NCI-H774 (cell line): ENCODE measurements at regions not wholly inside any gene's neighbourhood (a gene's known extent, or its start where the extent isn't known, plus 50 kb on each side); places are given as distances from the start of the nearest gene placed in this dataset.

Source experiments
- DNase-seq: peaks from one replicate; lab custom pipeline; 2025; lab: John Stamatoyannopoulos, UW

DNA sequence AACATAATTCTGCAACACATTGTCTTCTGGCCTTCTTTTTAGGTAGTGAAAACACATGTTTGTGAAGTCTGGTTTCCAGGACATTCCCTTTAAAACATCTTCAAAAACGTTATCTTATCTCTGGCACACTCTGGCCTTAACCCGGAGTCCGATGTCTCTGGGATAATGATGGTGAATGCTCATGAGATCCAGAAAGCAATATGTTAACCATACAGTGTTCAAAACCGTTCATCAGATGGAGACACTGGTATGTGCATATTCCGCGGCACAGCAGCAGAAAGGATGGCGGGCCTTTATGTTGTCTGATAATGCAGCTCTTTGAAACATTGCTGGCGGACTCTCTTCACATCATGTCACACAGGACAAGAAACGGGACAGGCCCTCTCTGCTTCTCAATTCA lies 605.2 kb downstream of the CCDC171 start:
- DNase-seq: no peak

DNA sequence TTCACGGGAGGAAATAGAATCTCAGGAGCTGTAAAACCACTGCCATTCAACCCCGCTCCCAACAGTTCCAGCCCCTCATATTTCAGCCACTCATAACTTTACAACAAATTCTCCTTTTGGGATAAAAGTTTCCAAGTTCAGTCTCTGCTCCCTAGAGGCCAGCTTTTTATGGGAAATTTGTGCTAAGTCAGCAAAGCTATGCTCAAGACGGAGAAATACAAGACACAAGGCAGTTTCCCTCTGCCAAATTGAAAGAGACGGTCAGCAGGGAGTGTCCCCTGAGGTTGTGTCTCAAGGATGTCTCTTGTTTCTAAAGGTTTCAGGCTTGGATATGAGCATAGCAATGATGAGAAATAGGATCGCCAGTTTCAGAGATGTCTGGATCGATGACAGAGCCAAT lies 608.6 kb downstream of the CCDC171 start:
- DNase-seq: no peak

DNA sequence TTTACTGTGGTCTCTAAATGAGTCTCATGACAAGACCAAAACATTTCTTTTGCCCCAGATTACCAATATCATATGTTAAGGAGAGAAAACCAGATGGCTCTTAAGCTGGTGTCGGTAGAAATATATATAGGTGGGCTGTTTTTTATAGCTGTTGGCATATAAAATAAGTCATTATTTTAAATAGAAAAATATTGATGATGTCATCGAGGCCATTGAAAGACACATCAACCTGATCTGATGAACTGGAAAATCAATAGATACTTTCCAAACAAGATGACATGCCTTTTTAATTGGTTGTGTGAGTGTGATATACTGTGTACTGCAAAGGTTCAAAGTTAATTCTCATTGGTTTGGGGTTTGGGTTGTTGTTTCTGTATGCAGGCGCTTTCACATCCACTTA lies 617.3 kb downstream of the CCDC171 start:
- no peak for DNase-seq

DNA sequence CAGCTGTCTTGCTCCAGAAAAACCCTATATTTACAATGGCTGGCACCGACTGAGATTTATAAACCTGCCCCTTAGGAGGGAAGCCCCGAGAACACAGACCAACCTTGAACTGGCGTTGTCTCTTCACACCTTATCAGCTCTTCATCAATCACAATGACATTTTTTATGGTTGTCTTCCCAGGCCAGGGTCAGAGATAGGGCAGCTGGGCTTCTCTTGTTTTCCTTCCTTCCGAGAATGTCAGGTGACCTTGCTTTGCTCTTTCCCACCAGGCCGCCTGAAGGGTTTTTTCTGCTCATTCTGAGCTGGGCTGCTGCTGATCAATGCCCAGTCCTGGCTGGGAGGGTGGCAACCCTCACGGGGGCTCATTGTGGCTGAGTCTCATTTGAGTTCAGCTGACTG lies 619.1 kb downstream of the CCDC171 start:
- DNase-seq: no peak

DNA sequence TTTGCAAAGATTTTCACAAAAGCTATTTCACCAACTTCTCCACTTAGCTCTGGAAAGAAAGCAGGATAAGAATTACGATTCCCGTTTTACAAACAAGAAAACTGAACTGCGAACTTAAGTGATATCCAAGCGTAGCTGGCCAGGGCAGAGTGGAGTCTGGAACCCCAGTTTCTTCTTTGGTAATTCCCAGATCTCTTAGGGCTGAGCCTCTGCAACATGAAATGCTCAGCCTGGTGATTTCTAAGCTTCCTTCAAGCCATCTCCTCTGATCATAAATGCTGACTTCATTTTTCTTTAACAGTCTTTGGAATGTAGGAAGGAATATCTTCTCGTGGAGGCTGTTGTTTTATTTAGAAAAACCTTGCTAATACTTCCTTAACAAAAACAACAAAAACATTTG lies 620.0 kb downstream of the CCDC171 start:
- no peak for DNase-seq

DNA sequence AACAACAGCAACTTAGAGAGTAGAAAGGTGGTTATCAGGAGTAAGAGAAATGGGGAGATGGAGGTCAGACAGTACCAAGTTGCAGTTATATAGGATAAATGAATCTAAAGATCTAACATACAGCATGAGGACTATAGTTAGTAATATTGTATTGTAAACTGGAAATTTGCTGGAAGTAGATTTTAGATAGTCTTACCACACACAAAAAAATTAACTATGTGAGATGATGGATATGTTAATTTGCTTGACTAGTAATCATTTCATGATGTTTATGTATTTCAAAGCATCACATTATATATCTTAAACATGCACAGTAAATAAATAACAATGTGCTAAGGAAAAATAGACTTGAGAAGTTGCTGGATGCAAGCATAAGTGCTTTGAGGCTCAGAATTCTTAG lies 622.1 kb downstream of the CCDC171 start:
- no peak for DNase-seq

DNA sequence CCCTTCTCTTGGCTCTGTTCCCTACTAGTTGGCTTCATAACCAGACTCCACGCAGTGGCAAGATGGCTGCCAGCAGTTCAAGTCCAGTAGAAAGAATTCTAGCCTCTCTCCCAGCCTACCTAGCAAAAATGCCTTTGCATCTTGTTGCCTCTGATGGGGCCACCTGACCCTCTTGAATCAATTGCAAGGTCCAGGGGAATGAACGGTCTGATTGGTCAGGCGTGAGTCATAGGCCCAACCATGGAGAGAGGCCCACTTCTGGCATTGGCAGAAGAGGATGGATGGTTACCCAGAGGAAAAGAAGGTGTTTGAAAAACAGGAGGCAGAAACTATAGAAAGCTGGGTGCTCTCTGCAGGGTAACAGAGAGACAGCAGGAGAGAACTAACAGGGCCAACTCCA lies 622.6 kb downstream of the CCDC171 start:
- no peak for DNase-seq

DNA sequence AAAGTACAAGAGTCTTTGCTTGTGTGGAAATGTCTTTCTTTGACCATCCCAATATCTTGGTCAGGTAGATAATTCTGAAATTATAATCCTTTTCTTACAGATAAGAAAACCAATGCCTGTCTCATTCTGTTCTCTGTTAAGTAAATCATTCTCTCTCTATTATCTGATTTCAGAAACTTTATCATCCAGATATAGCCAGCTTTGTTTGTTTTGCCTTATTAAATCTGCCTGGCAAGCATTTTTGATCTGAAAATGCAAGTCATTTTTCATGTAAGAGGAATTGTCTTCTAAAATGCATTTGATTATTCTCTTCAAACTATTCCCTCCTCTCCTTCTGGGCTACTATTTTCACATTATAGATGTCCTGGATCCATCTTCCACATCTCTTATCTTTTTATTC lies 625.5 kb downstream of the CCDC171 start:
- no peak for DNase-seq

DNA sequence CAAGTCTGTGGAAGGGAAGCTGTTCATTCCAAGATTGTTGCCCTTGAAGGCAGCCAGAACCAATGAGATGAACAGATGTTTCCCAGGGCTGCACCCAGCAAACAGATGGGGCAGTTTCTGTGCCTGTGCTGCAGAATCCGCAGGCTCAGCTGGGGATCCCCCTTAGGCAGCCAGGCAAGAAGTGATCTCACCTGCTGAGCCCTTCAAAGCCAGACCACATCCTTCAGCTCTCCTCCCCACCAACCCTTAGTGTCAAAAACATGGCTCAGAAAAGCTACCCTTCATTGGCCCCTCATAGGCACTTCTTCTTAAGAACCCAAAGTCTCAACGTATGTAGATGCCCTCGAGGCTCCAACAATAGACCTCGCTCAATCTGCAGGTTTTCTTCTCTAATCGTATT lies 626.7 kb downstream of the CCDC171 start:
- no peak for DNase-seq

DNA sequence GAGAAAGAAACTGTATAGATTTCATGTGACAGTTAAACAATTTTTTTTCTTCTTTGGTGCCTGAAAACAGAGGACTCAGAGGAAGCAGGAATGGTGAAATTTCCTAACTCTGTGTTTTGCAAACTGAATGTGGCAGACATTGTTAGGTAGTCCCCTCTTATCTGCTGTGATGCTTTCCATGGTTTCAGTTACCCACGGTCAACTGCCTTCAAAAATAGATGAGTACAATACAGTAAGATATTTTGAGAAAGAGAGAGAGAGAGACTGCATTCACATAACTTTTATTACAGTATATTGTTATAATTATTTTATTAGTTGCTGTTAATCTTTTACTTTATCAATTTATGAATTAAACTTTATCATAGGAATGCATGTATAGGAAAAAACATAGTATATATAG lies 627.2 kb downstream of the CCDC171 start:
- no peak for DNase-seq

DNA sequence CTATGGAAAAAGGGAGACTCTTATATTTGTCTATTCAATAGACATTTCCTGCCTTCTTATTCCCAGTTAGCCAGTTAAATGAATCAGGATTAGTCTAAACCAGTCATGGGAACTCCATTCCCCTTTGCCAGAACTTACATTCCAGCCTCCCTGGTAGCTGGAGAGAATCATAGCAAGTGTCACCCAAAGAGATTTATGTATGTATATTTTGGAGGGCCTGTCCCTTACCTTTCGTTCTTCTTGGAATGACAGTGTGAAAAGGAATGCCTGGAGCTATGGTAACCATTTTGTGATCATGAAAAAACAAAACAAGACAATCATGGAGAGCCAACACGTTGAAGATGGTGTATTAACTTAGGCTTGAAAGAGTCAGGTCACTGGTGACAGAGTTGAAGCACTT lies 627.7 kb downstream of the CCDC171 start:
- no peak for DNase-seq

DNA sequence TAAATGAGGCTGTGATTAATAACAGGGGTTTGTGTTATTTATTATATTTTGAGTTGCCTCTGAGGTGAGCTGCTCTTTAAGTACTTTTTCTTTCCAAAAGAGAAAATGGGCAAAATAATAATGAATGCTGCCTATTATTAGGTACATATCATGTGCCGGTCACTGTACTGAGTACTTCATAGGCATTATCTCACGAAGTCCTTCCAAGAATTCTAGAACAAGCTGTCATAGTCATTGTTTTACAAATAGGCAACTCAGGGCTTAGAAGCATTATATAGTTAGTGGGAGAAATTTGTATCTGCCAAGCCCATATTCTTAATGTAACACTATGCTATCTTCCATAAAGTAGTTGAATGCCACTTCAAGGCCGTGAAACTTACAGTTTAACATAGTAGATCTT lies 628.7 kb downstream of the CCDC171 start:
- DNase-seq: no peak

DNA sequence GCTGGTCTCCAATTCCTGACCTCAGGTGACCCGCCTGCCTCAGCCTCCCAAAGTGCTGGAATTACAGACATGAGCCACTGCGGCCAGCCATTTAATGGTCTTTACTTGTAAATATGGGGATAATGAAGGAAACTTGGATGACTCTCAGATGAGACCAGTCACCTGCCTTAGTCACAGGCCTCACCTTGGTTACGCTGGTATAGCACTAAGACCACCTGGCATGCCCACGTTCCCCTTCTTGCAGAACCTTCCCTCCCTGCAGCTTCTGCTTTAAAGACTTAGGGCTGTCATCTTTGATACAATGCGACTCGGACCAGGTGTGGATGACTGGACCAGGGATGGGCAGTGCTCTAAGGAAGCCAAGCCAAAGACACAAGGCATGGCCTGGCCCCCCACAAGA lies 629.9 kb downstream of the CCDC171 start:
- no peak for DNase-seq

DNA sequence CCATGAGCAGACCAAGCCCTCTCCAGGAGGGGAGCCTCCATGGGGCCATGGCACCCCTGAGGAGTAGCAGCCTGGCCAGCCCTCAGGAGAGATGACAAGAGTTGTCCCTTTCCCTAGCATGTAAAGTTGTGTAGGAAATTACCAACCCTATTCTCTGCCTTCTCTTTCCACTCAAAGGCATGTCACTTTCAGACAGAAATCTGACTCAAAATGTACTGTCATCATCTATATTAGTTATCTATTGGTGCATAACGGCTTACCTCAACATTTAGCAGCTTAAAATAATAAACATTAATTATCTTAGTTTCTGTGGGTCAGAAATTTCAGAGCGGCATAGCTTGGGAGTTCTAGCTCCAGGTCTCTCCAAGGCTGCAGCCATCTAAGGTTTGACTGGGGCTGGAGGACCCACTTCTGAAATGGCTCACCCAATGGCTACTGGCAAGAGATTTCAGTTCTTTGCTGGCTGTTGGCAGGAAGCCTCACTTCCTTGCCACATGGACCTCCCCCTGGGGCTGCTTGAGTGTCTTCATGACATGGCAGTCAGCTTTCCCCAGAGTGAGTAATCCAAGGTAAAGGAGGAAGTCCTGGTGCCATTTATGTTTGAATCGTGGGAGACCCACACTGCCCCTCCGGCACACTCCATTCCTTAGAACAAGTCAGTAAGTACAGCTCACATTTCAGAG lies 632.3 kb downstream of the CCDC171 start:
- no peak for DNase-seq

DNA sequence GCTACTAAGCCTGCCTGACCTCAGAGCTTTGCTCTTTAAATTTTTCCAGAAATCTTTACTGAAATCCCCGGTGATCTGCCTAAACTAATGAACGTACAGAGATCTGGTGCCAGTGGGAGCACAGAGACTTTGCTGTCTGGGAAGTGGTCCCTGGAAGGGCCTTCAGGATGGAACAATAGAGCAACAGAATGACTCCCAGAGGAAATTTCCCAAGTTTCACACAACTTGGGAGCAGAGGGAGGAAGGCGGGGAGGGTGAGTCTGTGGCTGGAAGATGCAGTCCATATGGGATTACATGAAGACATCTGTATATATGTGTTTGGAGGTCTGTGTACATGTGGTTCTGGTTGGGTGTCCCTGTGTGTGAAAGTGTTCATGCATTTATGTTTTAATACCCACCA lies 638.3 kb downstream of the CCDC171 start:
- DNase-seq: no peak

DNA sequence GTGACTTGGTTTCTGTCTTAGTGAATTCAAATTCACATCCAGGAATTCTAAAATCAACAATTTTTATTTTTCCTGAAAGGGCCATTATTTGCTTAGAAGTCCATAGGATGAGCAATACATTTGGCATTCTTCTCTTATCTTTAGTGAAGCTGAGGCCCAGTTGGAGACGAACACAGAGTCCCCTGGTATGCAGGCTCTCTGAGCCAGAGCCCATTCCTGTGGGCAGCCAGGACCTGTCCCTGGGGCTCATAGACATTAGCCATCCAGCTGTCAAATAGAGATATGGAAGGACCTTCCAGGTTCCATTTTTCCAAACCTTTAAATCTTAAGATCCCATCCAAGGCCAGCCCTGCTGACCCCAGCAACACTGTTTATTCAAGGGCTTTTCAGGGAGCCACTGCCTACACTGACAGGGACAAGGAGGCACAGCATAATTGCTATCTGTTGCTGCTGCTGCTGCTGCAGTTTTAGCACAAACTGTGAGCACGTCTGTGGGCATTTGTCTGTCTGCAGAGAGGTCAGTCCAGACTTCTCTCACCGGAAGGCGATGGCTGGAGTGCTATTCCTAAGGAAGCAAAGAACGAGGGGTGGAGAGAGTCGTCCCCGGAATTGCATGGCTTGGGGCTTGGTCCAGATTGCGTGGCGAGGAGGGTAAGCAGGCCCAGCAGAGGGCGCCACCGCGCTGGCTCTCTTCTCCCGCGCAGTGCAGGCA lies 639.0 kb downstream of the CCDC171 start:
- peak; percentile 56 for DNase-seq

DNA sequence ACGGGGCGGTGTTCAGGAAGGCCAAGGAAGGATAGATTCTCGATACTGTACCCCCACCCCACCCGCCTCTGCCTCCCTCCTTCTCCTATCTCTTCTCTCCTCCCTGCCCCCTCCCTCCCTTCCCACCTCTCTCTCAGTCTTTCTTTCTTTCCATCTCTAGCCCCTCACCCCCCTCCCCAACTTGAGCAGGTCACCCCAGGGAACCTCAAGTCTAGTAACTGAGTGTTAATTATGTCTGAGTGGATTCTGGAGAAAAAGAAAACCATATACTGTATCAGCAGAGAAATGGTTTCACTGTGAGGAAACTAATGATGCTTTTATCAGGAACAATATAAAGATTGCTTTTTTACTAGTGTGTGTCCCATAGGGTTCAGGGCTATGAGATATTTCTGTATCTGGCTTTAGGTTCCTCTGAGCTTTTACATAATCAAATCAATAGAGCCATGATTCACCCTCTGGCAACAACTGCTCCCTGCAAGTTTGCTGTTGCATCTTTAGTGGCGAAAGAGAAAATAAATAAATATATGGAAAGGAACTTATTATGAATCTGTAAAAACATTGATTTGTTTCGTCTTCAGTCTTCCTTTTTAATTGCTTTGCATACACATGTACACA lies 639.7 kb downstream of the CCDC171 start:
- DNase-seq: no peak

DNA sequence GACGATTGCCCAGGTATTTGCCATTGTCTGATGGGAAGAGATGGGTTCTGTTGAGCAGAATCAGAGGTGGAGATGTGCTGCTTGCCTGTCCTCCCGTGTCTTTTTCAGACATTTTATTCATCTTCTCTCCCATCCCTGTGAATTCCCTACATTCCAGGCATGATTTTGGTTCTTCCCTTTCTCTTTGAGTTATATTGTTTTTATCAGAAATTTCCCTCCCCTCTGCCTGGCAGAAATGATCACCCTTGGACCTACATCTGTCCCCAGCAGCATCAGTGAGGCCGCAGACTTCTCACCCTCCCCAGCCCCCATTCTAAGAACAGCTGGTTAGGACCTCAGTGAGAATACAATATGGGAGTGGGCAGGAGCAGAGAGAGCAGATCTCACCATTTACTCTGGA lies 640.2 kb downstream of the CCDC171 start:
- DNase-seq: no peak

DNA sequence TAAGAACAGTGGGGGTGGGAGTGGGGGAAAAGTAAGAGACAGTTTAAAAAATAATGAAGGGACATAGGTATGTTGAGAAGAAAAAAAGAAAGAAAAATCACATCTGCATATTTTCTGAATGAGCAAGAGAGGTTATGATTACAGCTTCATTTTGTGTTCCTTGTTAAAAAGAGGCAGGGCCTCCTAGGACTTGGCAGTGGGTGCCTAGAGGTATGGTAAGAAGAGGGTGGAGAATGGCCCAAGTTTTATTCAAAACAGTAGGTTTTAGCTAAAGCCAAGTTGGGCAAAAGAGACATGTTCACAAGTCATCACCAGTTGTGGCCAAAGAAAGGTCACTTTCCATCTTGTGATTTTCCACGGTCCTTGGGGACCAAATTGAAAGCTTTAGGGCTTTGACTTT lies 643.4 kb downstream of the CCDC171 start:
- DNase-seq: no peak

DNA sequence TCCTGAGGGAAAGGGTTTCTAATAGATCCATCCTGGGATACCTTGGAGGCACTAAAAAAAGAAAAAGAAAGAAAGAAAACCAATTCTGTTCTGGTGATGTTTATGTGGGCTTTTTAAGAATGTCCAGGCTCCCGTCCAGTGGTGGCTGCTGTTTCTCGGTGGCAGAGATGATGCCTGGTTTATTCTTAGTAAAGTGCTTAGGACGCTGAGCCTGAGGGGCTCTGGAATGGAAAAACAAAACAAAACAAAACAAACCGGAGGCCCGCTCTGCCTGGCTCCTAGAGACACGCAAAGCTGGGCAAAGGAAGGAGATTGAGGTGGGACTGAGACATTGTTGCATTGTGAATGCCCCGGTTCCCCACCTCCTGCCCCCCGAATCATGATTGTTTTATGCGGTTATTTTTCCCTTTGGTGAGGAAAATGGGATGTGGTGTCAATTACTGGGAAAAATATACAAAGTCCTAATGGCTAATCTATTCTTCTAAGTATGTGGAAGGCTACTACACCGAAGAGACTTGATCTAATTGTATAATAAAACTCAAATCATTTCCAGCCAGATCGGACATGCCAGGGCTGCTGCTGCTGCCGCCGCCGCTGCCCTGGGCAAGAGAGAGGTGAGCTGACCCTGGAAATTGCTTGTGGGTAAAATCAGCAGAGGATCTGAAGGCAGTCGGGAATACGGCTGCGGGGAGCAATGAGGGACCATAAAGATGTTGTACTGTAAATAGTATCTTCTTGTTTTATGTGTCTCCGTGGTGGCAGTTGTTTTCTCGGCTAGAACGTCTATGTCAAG lies 644.9 kb downstream of the CCDC171 start:
- no peak for DNase-seq

DNA sequence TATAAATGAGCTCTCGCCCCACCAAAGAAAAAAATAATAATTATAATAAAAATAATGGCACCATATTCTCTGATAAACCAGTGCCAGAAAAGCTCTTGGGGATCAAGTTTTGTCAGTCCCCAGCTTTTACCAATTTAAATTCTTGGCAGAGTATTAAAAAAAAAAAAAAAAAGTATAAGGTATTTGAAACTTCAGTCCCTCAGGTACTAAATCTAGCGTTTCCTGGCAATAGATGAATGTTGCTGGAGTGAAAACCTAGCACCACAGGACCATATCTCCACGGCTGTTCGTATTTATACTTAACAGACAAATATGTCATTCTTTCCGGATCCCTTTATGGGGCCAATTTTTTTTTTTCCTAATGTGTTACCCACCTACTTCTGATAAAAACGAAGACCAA lies 646.2 kb downstream of the CCDC171 start:
- no peak for DNase-seq

DNA sequence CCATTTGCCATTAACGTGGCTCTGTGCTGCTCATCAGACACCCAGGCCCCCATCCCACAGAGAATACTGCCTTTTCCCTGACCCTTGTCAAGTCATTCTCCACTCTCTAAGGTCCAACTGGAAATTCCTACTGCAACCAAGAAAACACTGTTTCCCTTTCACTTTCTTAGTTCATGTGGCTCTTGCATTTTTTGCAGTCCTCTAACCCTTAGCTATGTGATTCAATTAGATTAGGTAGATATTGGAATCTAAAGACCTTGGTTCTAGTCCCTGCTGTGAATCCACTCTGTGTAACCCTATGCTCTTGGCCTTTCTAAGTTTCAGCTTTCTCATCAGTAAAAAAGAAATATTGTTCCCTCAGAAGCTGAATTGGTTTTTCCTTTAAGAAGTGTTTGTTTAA lies 649.4 kb downstream of the CCDC171 start:
- no peak for DNase-seq
